GM23338 (cell line): ENCODE measurements at regions not wholly inside any gene's neighbourhood (a gene's known extent, or its start where the extent isn't known, plus 50 kb on each side); places are given as distances from the start of the nearest gene placed in this dataset.

Source experiments
- ATAC-seq: fragments of 200-7000 bp; cut with Tn5 transposase; 3 replicates; pipeline ENCODE4 v1.9.1; 2020
- DNase-seq: peaks from one replicate; pipeline ENCODE4 v3.0.0-alpha.2; 2015; ENCODE audit warnings: low spot score
- H2AFZ ChIP-seq: fragments of 200-600 bp; sonication (generic); 2 replicates; pipeline ENCODE4 v1.8.0; 2016; ENCODE audit warnings: antibody characterized with exemption, mild to moderate bottlenecking, moderate library complexity
- H3F3A ChIP-seq: fragments of 200-600 bp; sonication (generic); replicated peaks from 2 replicates; pipeline ENCODE4 v1.8.0; 2017; ENCODE audit warnings: antibody characterized with exemption, mixed run types, low read depth
- H3K27ac ChIP-seq: fragments of 200-600 bp; sonication (generic); 2 replicates; pipeline ENCODE4 v1.6.1; 2016; ENCODE audit warnings: low read depth
- H3K27me3 ChIP-seq: fragments of 200-600 bp; sonication (generic); 2 replicates; pipeline ENCODE4 v1.8.0; 2016; ENCODE audit warnings: mild to moderate bottlenecking, mixed run types, moderate library complexity; ENCODE audit not compliant: insufficient read depth
- H3K36me3 ChIP-seq: fragments of 200-600 bp; sonication (generic); 2 replicates; pipeline ENCODE4 v1.8.0; 2016; ENCODE audit warnings: mild to moderate bottlenecking; ENCODE audit not compliant: insufficient read depth
- H3K4me1 ChIP-seq: fragments of 200-600 bp; sonication (generic); 2 replicates; pipeline ENCODE4 v1.8.0; 2016; ENCODE audit warnings: mild to moderate bottlenecking, moderate library complexity; ENCODE audit not compliant: insufficient read depth
- H3K4me2 ChIP-seq: fragments of 200-600 bp; sonication (generic); 2 replicates; pipeline ENCODE4 v1.7.1; 2017; ENCODE audit warnings: mixed run types
- H3K4me3 ChIP-seq: fragments of 200-600 bp; sonication (generic); 2 replicates; pipeline ENCODE4 v1.6.1; 2016; ENCODE audit warnings: mixed run types
- H3K79me2 ChIP-seq: fragments of 200-600 bp; sonication (generic); replicated peaks from 2 replicates; pipeline ENCODE4 v1.8.0; 2017; ENCODE audit warnings: mild to moderate bottlenecking; ENCODE audit not compliant: insufficient read depth
- H3K9me2 ChIP-seq: fragments of 200-600 bp; sonication (generic); 2 replicates; pipeline ENCODE4 v1.8.0; 2017; ENCODE audit not compliant: insufficient read depth
- H4K20me1 ChIP-seq: fragments of 200-600 bp; sonication (generic); replicated peaks from 2 replicates; pipeline ENCODE4 v1.8.0; 2017; ENCODE audit warnings: mild to moderate bottlenecking; ENCODE audit not compliant: insufficient read depth
- H3K27ac Mint-ChIP-seq: 2 replicates; pipeline ENCODE4 v1.8.0; 2020; ENCODE audit warnings: inconsistent platforms, mild to moderate bottlenecking, moderate library complexity, mixed read lengths
- H3K27me3 Mint-ChIP-seq: 3 replicates; pipeline ENCODE4 v1.8.0; 2022; ENCODE audit warnings: low read depth, mild to moderate bottlenecking, moderate library complexity, mixed read lengths, inconsistent platforms; ENCODE audit not compliant: insufficient read depth, poor library complexity
- H3K36me3 Mint-ChIP-seq: 3 replicates; pipeline ENCODE4 v1.8.0; 2021; ENCODE audit warnings: low read depth, mild to moderate bottlenecking, inconsistent platforms, moderate library complexity, mixed read lengths
- H3K4me1 Mint-ChIP-seq: 3 replicates; pipeline ENCODE4 v1.8.0; 2020; ENCODE audit warnings: mild to moderate bottlenecking, inconsistent platforms, mixed read lengths
- H3K4me3 Mint-ChIP-seq: 3 replicates; pipeline ENCODE4 v1.8.0; 2021; ENCODE audit warnings: moderate library complexity, mild to moderate bottlenecking, inconsistent platforms, mixed read lengths
- H3K9me3 Mint-ChIP-seq: 3 replicates; pipeline ENCODE4 v1.8.0; 2020; ENCODE audit warnings: moderate library complexity, mild to moderate bottlenecking, inconsistent platforms, mixed read lengths
- EZH2 ChIP-seq: fragments of 200-600 bp; sonication (generic); IDR thresholded peaks from one replicate; pipeline ENCODE4 v1.8.0; 2017; ENCODE audit warnings: antibody characterized with exemption, mild to moderate bottlenecking, low read depth; ENCODE audit not compliant: unreplicated experiment
- EZH2phosphoT487 ChIP-seq: fragments of 200-600 bp; sonication (generic); IDR thresholded peaks from one replicate; pipeline ENCODE4 v1.8.1; 2018; ENCODE audit warnings: antibody characterized with exemption; ENCODE audit not compliant: unreplicated experiment
- NANOG ChIP-seq: IDR thresholded peaks from 2 replicates; pipeline ENCODE4 v1.6.1; 2016; ENCODE audit warnings: antibody characterized with exemption, borderline replicate concordance
- STAT1 ChIP-seq: IDR thresholded peaks from one replicate; pipeline ENCODE4 v1.6.1; 2016; ENCODE audit warnings: antibody characterized with exemption; ENCODE audit not compliant: unreplicated experiment
- TF ChIP-seq, protein P1 (sequence below): IDR thresholded peaks from one replicate; pipeline ENCODE4 v1.6.1; 2018; ENCODE audit warnings: antibody characterized with exemption; ENCODE audit not compliant: unreplicated experiment
- TF ChIP-seq, protein P2 (sequence below), 2 experiments: fragments of 200-600 bp in 1 of 2; sonication (generic) in 1 of 2; conservative IDR thresholded peaks; 2 replicates each; pipeline versions ENCODE4 v1.5.1 to v1.6.1; 2016 to 2017; ENCODE audit warnings: antibody characterized with exemption in 2 of 2, low read depth in 2 of 2, mild to moderate bottlenecking in 2 of 2, moderate library complexity in 1 of 2
- TF ChIP-seq, protein P3 (sequence below): fragments of 250-450 bp; sonication (Bioruptor Pico); IDR thresholded peaks from 2 replicates; pipeline ENCODE4 v1.5.0; 2020; ENCODE audit warnings: mild to moderate bottlenecking, moderate library complexity

DNA sequence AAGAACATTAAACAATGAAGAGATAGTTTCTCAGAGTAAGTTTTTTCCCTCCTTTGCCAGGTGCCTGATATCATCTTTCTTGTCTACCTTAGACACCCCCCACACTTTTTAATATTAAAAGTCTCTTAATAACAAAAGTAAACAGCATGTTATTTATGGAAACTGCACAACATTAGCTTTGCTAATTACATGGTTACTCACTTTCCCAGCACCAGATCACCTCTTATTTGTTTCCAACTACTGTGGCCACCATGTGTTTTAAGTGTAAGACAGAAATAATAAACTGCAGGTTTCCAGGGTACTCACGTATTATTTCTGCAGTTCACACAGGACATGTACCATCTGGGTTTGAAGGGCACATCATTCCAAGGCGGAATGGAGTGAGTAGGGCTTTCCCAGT is 125.0 kb downstream of the TRMT11 start:
- no peaks in the 10 kb centered on the region for H4K20me1 ChIP-seq
- ATAC-seq (no peak), DNase-seq (no peak)
- no peak overlapping the region for H3K4me3 ChIP-seq
- no peaks in the 10 kb centered on the region for H3F3A ChIP-seq
- H3K36me3 ChIP-seq: no peaks in the 10 kb centered on the region
- Mint-ChIP-seq H3K4me3 (no peak overlapping the region), H3K36me3 (no peaks in the 10 kb centered on the region), H3K27me3 (no peaks in the 10 kb centered on the region), H3K4me1 (peaks cover 16% of the 10 kb centered on the region), H3K9me3 (no peaks in the 10 kb centered on the region), H3K27ac (no peak overlapping the region)
- no peaks in the 10 kb centered on the region for H3K27me3 ChIP-seq
- H3K4me2 ChIP-seq: no peak overlapping the region
- H3K27ac ChIP-seq: no peak overlapping the region
- TF ChIP-seq EZH2phosphoT487: no peak
- TF ChIP-seq, protein P1, sequence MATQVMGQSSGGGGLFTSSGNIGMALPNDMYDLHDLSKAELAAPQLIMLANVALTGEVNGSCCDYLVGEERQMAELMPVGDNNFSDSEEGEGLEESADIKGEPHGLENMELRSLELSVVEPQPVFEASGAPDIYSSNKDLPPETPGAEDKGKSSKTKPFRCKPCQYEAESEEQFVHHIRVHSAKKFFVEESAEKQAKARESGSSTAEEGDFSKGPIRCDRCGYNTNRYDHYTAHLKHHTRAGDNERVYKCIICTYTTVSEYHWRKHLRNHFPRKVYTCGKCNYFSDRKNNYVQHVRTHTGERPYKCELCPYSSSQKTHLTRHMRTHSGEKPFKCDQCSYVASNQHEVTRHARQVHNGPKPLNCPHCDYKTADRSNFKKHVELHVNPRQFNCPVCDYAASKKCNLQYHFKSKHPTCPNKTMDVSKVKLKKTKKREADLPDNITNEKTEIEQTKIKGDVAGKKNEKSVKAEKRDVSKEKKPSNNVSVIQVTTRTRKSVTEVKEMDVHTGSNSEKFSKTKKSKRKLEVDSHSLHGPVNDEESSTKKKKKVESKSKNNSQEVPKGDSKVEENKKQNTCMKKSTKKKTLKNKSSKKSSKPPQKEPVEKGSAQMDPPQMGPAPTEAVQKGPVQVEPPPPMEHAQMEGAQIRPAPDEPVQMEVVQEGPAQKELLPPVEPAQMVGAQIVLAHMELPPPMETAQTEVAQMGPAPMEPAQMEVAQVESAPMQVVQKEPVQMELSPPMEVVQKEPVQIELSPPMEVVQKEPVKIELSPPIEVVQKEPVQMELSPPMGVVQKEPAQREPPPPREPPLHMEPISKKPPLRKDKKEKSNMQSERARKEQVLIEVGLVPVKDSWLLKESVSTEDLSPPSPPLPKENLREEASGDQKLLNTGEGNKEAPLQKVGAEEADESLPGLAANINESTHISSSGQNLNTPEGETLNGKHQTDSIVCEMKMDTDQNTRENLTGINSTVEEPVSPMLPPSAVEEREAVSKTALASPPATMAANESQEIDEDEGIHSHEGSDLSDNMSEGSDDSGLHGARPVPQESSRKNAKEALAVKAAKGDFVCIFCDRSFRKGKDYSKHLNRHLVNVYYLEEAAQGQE: no peak
- TF ChIP-seq, protein P2, sequence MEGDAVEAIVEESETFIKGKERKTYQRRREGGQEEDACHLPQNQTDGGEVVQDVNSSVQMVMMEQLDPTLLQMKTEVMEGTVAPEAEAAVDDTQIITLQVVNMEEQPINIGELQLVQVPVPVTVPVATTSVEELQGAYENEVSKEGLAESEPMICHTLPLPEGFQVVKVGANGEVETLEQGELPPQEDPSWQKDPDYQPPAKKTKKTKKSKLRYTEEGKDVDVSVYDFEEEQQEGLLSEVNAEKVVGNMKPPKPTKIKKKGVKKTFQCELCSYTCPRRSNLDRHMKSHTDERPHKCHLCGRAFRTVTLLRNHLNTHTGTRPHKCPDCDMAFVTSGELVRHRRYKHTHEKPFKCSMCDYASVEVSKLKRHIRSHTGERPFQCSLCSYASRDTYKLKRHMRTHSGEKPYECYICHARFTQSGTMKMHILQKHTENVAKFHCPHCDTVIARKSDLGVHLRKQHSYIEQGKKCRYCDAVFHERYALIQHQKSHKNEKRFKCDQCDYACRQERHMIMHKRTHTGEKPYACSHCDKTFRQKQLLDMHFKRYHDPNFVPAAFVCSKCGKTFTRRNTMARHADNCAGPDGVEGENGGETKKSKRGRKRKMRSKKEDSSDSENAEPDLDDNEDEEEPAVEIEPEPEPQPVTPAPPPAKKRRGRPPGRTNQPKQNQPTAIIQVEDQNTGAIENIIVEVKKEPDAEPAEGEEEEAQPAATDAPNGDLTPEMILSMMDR (conservative IDR thresholded peaks at IDR 0.05; ENCODE audit: low read depth in 2 of 2): no peak
- TF ChIP-seq NANOG: no peak
- TF ChIP-seq, protein P3, sequence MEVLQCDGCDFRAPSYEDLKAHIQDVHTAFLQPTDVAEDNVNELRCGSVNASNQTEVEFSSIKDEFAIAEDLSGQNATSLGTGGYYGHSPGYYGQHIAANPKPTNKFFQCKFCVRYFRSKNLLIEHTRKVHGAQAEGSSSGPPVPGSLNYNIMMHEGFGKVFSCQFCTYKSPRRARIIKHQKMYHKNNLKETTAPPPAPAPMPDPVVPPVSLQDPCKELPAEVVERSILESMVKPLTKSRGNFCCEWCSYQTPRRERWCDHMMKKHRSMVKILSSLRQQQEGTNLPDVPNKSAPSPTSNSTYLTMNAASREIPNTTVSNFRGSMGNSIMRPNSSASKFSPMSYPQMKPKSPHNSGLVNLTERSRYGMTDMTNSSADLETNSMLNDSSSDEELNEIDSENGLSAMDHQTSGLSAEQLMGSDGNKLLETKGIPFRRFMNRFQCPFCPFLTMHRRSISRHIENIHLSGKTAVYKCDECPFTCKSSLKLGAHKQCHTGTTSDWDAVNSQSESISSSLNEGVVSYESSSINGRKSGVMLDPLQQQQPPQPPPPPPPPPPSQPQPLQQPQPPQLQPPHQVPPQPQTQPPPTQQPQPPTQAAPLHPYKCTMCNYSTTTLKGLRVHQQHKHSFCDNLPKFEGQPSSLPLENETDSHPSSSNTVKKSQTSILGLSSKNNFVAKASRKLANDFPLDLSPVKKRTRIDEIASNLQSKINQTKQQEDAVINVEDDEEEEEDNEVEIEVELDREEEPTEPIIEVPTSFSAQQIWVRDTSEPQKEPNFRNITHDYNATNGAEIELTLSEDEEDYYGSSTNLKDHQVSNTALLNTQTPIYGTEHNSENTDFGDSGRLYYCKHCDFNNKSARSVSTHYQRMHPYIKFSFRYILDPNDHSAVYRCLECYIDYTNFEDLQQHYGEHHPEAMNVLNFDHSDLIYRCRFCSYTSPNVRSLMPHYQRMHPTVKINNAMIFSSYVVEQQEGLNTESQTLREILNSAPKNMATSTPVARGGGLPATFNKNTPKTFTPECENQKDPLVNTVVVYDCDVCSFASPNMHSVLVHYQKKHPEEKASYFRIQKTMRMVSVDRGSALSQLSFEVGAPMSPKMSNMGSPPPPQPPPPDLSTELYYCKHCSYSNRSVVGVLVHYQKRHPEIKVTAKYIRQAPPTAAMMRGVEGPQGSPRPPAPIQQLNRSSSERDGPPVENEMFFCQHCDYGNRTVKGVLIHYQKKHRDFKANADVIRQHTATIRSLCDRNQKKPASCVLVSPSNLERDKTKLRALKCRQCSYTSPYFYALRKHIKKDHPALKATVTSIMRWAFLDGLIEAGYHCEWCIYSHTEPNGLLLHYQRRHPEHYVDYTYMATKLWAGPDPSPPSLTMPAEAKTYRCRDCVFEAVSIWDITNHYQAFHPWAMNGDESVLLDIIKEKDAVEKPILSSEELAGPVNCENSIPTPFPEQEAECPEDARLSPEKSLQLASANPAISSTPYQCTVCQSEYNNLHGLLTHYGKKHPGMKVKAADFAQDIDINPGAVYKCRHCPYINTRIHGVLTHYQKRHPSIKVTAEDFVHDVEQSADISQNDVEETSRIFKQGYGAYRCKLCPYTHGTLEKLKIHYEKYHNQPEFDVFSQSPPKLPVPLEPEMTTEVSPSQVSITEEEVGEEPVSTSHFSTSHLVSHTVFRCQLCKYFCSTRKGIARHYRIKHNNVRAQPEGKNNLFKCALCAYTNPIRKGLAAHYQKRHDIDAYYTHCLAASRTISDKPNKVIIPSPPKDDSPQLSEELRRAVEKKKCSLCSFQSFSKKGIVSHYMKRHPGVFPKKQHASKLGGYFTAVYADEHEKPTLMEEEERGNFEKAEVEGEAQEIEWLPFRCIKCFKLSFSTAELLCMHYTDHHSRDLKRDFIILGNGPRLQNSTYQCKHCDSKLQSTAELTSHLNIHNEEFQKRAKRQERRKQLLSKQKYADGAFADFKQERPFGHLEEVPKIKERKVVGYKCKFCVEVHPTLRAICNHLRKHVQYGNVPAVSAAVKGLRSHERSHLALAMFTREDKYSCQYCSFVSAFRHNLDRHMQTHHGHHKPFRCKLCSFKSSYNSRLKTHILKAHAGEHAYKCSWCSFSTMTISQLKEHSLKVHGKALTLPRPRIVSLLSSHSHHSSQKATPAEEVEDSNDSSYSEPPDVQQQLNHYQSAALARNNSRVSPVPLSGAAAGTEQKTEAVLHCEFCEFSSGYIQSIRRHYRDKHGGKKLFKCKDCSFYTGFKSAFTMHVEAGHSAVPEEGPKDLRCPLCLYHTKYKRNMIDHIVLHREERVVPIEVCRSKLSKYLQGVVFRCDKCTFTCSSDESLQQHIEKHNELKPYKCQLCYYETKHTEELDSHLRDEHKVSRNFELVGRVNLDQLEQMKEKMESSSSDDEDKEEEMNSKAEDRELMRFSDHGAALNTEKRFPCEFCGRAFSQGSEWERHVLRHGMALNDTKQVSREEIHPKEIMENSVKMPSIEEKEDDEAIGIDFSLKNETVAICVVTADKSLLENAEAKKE (CRISPR knock-in tag): no peak
- TF ChIP-seq STAT1: no peak
- TF ChIP-seq EZH2: no peak
- H3K4me1 ChIP-seq: peaks cover 20% of the 10 kb centered on the region
- no peaks in the 10 kb centered on the region for H3K79me2 ChIP-seq
- no peaks in the 10 kb centered on the region for H3K9me2 ChIP-seq
- no peak overlapping the region for H2AFZ ChIP-seq
